Neuronal stem cell (in vitro differentiated cells): ENCODE measurements at regions not wholly inside any gene's neighbourhood (a gene's known extent, or its start where the extent isn't known, plus 50 kb on each side); places are given as distances from the start of the nearest gene placed in this dataset.

ENCODE experiments used
- DNase-seq: peaks from one replicate; pipeline ENCODE4 v3.0.0-alpha.2; 2013; ENCODE audit warnings: low spot score
- H2AFZ ChIP-seq: one replicate; pipeline ENCODE4 v1.6.1; 2013; ENCODE audit warnings: mild to moderate bottlenecking, low read length, inconsistent platforms
- H2AK5ac ChIP-seq: 2 replicates; pipeline ENCODE4 v1.6.1; 2013; ENCODE audit warnings: low read depth, mild to moderate bottlenecking, inconsistent platforms, low read length, moderate library complexity, mixed read lengths
- H2BK120ac ChIP-seq: 2 replicates; pipeline ENCODE4 v1.6.1; 2013; ENCODE audit warnings: low read depth, mild to moderate bottlenecking, inconsistent platforms, low read length, moderate library complexity, mixed read lengths
- H2BK12ac ChIP-seq: one replicate; pipeline ENCODE4 v1.6.1; 2013; ENCODE audit warnings: low read length, inconsistent platforms
- H2BK15ac ChIP-seq: 2 replicates; pipeline ENCODE4 v1.6.1; 2013; ENCODE audit warnings: mild to moderate bottlenecking, low read length, inconsistent platforms, mixed read lengths
- H2BK5ac ChIP-seq: one replicate; pipeline ENCODE4 v1.6.1; 2013; ENCODE audit warnings: inconsistent platforms, mild to moderate bottlenecking, low read length, moderate library complexity
- H3K14ac ChIP-seq: one replicate; pipeline ENCODE4 v1.6.1; 2013; ENCODE audit warnings: low read length, inconsistent platforms
- H3K18ac ChIP-seq: 2 replicates; pipeline ENCODE4 v1.6.1; 2013; ENCODE audit warnings: low read length, inconsistent platforms
- H3K23ac ChIP-seq: 2 replicates; pipeline ENCODE4 v1.6.1; 2013; ENCODE audit warnings: low read depth, mild to moderate bottlenecking, mixed read lengths, low read length, inconsistent platforms; ENCODE audit not compliant: poor library complexity
- H3K27ac ChIP-seq: replicated peaks from 3 replicates; pipeline ENCODE4 v1.5.1; 2013; ENCODE audit warnings: low read length, inconsistent platforms
- H3K27me3 ChIP-seq, 3 experiments: 2 replicates each; pipeline ENCODE4 v1.6.1; 2013; ENCODE audit warnings: low read length in 3 of 3, mild to moderate bottlenecking in 2 of 3, inconsistent platforms in 1 of 3, low read depth in 1 of 3, mixed read lengths in 1 of 3, moderate library complexity in 1 of 3; ENCODE audit not compliant: control insufficient read depth in 3 of 3, insufficient read depth in 3 of 3
- H3K36me3 ChIP-seq, 2 donors: replicated peaks in 1 of 2; 2 replicates each; pipeline ENCODE4 v1.6.1; 2013; ENCODE audit warnings: low read length in 2 of 2; ENCODE audit not compliant: control insufficient read depth in 2 of 2, insufficient read depth in 2 of 2
- H3K4ac ChIP-seq: 2 replicates; pipeline ENCODE4 v1.6.1; 2013; ENCODE audit warnings: inconsistent platforms, mild to moderate bottlenecking, low read length, moderate library complexity
- H3K4me1 ChIP-seq, 2 donors: 1 replicate in 1 of 2; 2 replicates in 1 of 2; pipeline ENCODE4 v1.6.1; 2013; ENCODE audit warnings: low read length in 2 of 2, low read depth in 1 of 2; ENCODE audit not compliant: control insufficient read depth in 2 of 2, insufficient read depth in 1 of 2
- H3K4me2 ChIP-seq: one replicate; pipeline ENCODE4 v1.6.1; 2013; ENCODE audit warnings: mild to moderate bottlenecking, low read length, inconsistent platforms; ENCODE audit not compliant: insufficient read depth, poor library complexity, severe bottlenecking
- H3K4me3 ChIP-seq, 2 donors: 2 replicates each; pipeline ENCODE4 v1.5.1; 2013; ENCODE audit warnings: low read length in 2 of 2, mild to moderate bottlenecking in 2 of 2, inconsistent platforms in 1 of 2, moderate library complexity in 1 of 2
- H3K79me1 ChIP-seq: one replicate; pipeline ENCODE4 v1.6.1; 2013; ENCODE audit warnings: low read depth, mild to moderate bottlenecking, inconsistent platforms, low read length, moderate library complexity
- H3K9ac ChIP-seq: one replicate; pipeline ENCODE4 v1.6.1; 2013; ENCODE audit warnings: mild to moderate bottlenecking, low read depth, low read length, inconsistent platforms; ENCODE audit not compliant: poor library complexity
- H3K9me3 ChIP-seq, 2 donors: replicated peaks in 1 of 2; 2 replicates each; pipeline versions ENCODE3 to v1.6.1; 2013; ENCODE audit warnings: low read length in 2 of 2, mild to moderate bottlenecking in 2 of 2, inconsistent platforms in 1 of 2, low read depth in 1 of 2, mixed read lengths in 1 of 2, moderate library complexity in 1 of 2; ENCODE audit not compliant: control insufficient read depth in 2 of 2, insufficient read depth in 1 of 2
- H4K8ac ChIP-seq: one replicate; pipeline ENCODE4 v1.6.1; 2013; ENCODE audit warnings: low read depth, mild to moderate bottlenecking, inconsistent platforms, low read length, moderate library complexity
- H4K91ac ChIP-seq: one replicate; pipeline ENCODE4 v1.6.1; 2013; ENCODE audit warnings: low read length, low read depth, mild to moderate bottlenecking, inconsistent platforms; ENCODE audit not compliant: poor library complexity
- WGBS, 2 donors: extraction: QIAGEN DNeasy Blood & Tissue Kit; methylation state at CpG; one replicate each; pipeline ENCODE4 v1.1.7; 2013; ENCODE audit warnings: missing lambda C conversion rate in 2 of 2, mixed read lengths in 1 of 2; ENCODE audit not compliant: insufficient read length in 2 of 2, insufficient replicate concordance in 1 of 2; ENCODE audit errors: extremely low coverage in 2 of 2; 5-methylcytosine and 5-hydroxymethylcytosine counted together

DNA sequence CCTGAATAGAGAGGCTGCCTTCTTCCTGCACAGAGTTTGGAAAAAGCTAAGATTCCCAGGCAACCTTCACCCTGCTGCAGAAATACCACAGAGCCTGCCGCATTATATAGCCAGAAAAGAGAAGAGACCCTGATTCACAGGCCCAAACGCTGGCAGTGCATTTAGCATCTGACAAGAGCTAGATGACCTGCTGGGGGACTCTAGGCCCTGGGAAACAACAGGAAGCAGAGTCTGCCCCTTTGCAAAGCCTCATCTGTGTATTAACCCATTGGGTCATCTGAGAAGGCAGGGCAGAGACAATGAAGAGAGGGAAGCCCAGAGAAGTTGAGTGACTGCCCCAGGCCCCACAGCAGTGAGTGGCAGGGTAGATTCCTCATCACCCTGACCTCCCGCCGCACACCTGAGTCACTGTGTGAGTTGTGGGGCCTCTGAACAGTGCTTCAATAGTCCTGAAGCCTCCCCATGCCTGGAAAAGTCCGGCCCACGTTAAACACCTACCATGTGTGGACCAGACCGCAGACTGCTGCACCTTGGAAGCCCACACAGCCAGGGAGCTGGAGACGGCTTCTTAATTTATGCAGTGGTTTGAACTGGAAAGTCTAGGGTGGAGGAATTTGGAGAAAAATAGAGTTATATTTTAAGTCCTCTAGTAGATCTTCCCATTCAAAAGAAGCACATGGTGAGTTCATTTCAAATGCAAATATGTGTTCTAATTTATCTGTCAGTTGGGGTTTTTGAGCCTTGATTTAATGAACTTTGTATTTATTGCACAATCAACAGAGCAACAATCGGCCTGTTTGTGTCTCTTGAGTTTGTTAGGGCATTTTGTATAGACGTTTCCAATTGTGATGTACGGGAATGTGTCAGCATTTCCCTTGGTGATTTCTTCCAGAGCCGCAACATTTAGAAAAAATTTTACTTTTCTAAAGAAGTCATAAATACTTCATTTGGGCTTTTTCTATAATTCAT lies 80.4 kb upstream of the GPR26 start:
- Histone ChIP-seq H2BK12ac (no peak overlapping the region), H3K23ac (no peak overlapping the region), H3K4me2 (no peak overlapping the region), H4K8ac (no peak overlapping the region), H4K91ac (no peak overlapping the region), H3K9me3 (no peaks in the 10 kb centered on the region), H3K27me3 (peaks cover 0 to 14% (median 5%) of the 10 kb centered on the region in 3 experiments), H3K4me3 (no peak overlapping the region), H2BK5ac (no peak overlapping the region), H3K36me3 (no peaks in the 10 kb centered on the region), H2BK15ac (no peak overlapping the region), H3K4ac (no peak overlapping the region), H3K79me1 (peaks cover 3% of the 10 kb centered on the region), H2BK120ac (no peak overlapping the region), H2AFZ (no peak overlapping the region), H3K27ac (no peak overlapping the region), H2AK5ac (no peak overlapping the region), H3K18ac (no peak overlapping the region), H3K4me1 (peaks cover 0 to 6% of the 10 kb centered on the region in 2 donors), H3K9ac (no peak overlapping the region), H3K14ac (no peak overlapping the region)
- DNase-seq = no peak
- WGBS, 2 donors = no CpG with 5 or more reads among the region's 12 CpGs

GRCh38 chr10:123587110-123587509 lies 79.0 kb upstream of the GPR26 start:
- no peak overlapping the region for H3K4ac ChIP-seq
- no peak overlapping the region for H4K8ac ChIP-seq
- no peak overlapping the region for H3K23ac ChIP-seq
- no peak overlapping the region for H3K27ac ChIP-seq
- WGBS, 2 donors = no CpG with 5 or more reads among the region's 3 CpGs
- H4K91ac ChIP-seq = no peak overlapping the region
- no peak overlapping the region for H3K4me3 ChIP-seq
- H2BK15ac ChIP-seq = no peak overlapping the region
- no peaks in the 10 kb centered on the region for H3K79me1 ChIP-seq
- no peaks in the 10 kb centered on the region for H3K9me3 ChIP-seq
- no peak for DNase-seq
- no peak overlapping the region for H3K9ac ChIP-seq
- no peak overlapping the region for H2AFZ ChIP-seq
- no peak overlapping the region for H2BK120ac ChIP-seq
- H2AK5ac ChIP-seq = no peak overlapping the region
- H3K18ac ChIP-seq = no peak overlapping the region
- H2BK5ac ChIP-seq = peak overlapping the region; percentile 13
- H3K4me1 ChIP-seq = peaks cover 0 to 6% of the 10 kb centered on the region in 2 donors
- peaks cover 0 to 14% (median 5%) of the 10 kb centered on the region in 3 experiments for H3K27me3 ChIP-seq
- H3K4me2 ChIP-seq = no peak overlapping the region
- no peaks in the 10 kb centered on the region for H3K36me3 ChIP-seq
- no peak overlapping the region for H2BK12ac ChIP-seq
- H3K14ac ChIP-seq = no peak overlapping the region

GRCh38 chr10:123588386-123588914 lies 77.7 kb upstream of the GPR26 start:
- DNase-seq = no peak
- Histone ChIP-seq H3K27me3 (peaks cover 0 to 5% (median 0%) of the 10 kb centered on the region in 3 experiments), H3K9me3 (no peaks in the 10 kb centered on the region), H3K4me1 (peaks cover 0 to 6% of the 10 kb centered on the region in 2 donors), H2BK12ac (no peak overlapping the region), H3K27ac (no peak overlapping the region), H3K18ac (no peak overlapping the region), H2BK15ac (no peak overlapping the region), H2AFZ (no peak overlapping the region), H3K4me3 (no peak overlapping the region), H3K9ac (no peak overlapping the region), H3K14ac (no peak overlapping the region), H3K4ac (no peak overlapping the region), H3K79me1 (no peaks in the 10 kb centered on the region), H3K23ac (no peak overlapping the region), H2BK120ac (no peak overlapping the region), H3K36me3 (no peaks in the 10 kb centered on the region), H4K8ac (no peak overlapping the region), H2AK5ac (no peak overlapping the region), H4K91ac (no peak overlapping the region), H3K4me2 (no peak overlapping the region), H2BK5ac (no peak overlapping the region)
- WGBS, 2 donors = no CpG with 5 or more reads among the region's 7 CpGs

DNA sequence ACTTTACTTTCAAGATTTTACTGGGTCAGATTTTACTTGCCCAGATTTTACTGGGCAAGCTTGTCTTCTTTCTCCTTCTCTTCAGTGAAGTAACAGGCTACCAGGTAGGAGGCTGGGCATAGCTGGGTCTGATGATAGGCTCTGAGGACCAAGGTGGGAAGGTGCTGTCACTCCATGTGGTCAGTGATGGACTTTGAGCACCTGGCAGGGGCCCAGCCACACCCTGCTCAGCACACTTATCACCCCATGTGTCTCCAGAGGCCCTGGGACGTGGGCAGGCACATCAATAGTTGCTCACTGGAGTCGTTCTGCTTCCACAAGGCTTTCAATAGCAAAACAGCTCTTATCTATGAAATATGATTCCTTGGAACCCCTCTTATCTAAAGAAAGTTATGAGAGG lies 70.5 kb upstream of the GPR26 start:
- Histone ChIP-seq H3K4me3 (no peak overlapping the region), H3K27ac (no peak overlapping the region), H3K4me2 (no peak overlapping the region), H2AK5ac (no peak overlapping the region), H3K9ac (peak overlapping the region; percentile 38), H3K4ac (no peak overlapping the region), H2BK12ac (no peak overlapping the region), H4K91ac (no peak overlapping the region), H3K27me3 (no peaks in the 10 kb centered on the region), H4K8ac (no peak overlapping the region), H3K18ac (no peak overlapping the region), H2BK15ac (no peak overlapping the region), H3K9me3 (no peaks in the 10 kb centered on the region), H3K14ac (no peak overlapping the region), H3K23ac (no peak overlapping the region), H3K79me1 (no peaks in the 10 kb centered on the region), H3K4me1 (no peaks in the 10 kb centered on the region), H2BK120ac (no peak overlapping the region), H3K36me3 (no peaks in the 10 kb centered on the region), H2AFZ (no peak overlapping the region), H2BK5ac (no peak overlapping the region)
- no CpG with 5 or more reads among the region's 2 CpGs for WGBS, 2 donors
- DNase-seq = no peak
